ENCODE measurements at regions not wholly inside any gene's neighbourhood (a gene's known extent, or its start where the extent isn't known, plus 50 kb on each side); places are given as distances from the start of the nearest gene placed in this dataset.

GRCh38 chr1:81406292-81406999 lies 394.3 kb upstream of the ADGRL2 start:
- intact Hi-C loops (cut with micrococcal nuclease; ENCODE audit: unreplicated experiment) = no loop called here
- CTCF ChIA-PET = no interaction called here
- no peak overlapping the region for H3K4me3 ChIP-seq (ENCODE audit: low read depth in 2 of 2, low read length in 2 of 2)

GRCh38 chr1:81398041-81398440 lies 402.7 kb upstream of the ADGRL2 start:
- ATAC-seq = no peak
- TF ChIP-seq TCF7L2 (IDR thresholded peaks at IDR 0.05; ENCODE audit: low read depth, low read length) = no peak
- ChIA-PET POLR2A (no interaction called here), CTCF (no interaction called here)
- intact Hi-C loops (cut with micrococcal nuclease; ENCODE audit: unreplicated experiment) = no loop called here
- in situ Hi-C loops (cut with HindIII; ENCODE audit: low pct_unique_long_range_greater_than_20kb, low sequenced_read_pairs) = no loop called here
- no TSS peak for BruUV-seq (replicated peaks)
- no peak overlapping the region for H3K4me3 ChIP-seq (ENCODE audit: low read depth in 2 of 2, low read length in 2 of 2)
- H3K4me1 ChIP-seq (ENCODE audit: control insufficient read depth, insufficient read depth, low read length) = no peaks in the 10 kb centered on the region
- H3K36me3 ChIP-seq (ENCODE audit: control insufficient read depth, insufficient read depth, low read length) = no peaks in the 10 kb centered on the region
- no peaks in the 10 kb centered on the region for H3K9me3 ChIP-seq (ENCODE audit: control insufficient read depth, insufficient read depth, low read depth, low read length)
- DNase-seq (ENCODE audit: low read depth, low spot score) = no peak
- no peaks in the 10 kb centered on the region for H3K27me3 ChIP-seq (ENCODE audit: control insufficient read depth, insufficient read depth, low read length)
- no peak overlapping the region for H3K27ac ChIP-seq (ENCODE audit: low read length)

More at GRCh38 chr1:81406292-81406999, 394.3 kb upstream of the ADGRL2 start:
- in situ Hi-C loops (cut with HindIII; ENCODE audit: low pct_unique_long_range_greater_than_20kb, low sequenced_read_pairs) = no loop called here
- H3K9me3 ChIP-seq (ENCODE audit: control insufficient read depth, insufficient read depth, low read depth, low read length) = no peaks in the 10 kb centered on the region
- POLR2A ChIA-PET = no interaction called here
- ATAC-seq (no peak), DNase-seq (ENCODE audit: low read depth, low spot score) (no peak)
- no TSS peak for BruUV-seq (replicated peaks)
- no peaks in the 10 kb centered on the region for H3K4me1 ChIP-seq (ENCODE audit: control insufficient read depth, insufficient read depth, low read length)
- H3K27ac ChIP-seq (ENCODE audit: low read length) = no peak overlapping the region
- no peaks in the 10 kb centered on the region for H3K27me3 ChIP-seq (ENCODE audit: control insufficient read depth, insufficient read depth, low read length)
- no peaks in the 10 kb centered on the region for H3K36me3 ChIP-seq (ENCODE audit: control insufficient read depth, insufficient read depth, low read length)
- TF ChIP-seq, protein P1, sequence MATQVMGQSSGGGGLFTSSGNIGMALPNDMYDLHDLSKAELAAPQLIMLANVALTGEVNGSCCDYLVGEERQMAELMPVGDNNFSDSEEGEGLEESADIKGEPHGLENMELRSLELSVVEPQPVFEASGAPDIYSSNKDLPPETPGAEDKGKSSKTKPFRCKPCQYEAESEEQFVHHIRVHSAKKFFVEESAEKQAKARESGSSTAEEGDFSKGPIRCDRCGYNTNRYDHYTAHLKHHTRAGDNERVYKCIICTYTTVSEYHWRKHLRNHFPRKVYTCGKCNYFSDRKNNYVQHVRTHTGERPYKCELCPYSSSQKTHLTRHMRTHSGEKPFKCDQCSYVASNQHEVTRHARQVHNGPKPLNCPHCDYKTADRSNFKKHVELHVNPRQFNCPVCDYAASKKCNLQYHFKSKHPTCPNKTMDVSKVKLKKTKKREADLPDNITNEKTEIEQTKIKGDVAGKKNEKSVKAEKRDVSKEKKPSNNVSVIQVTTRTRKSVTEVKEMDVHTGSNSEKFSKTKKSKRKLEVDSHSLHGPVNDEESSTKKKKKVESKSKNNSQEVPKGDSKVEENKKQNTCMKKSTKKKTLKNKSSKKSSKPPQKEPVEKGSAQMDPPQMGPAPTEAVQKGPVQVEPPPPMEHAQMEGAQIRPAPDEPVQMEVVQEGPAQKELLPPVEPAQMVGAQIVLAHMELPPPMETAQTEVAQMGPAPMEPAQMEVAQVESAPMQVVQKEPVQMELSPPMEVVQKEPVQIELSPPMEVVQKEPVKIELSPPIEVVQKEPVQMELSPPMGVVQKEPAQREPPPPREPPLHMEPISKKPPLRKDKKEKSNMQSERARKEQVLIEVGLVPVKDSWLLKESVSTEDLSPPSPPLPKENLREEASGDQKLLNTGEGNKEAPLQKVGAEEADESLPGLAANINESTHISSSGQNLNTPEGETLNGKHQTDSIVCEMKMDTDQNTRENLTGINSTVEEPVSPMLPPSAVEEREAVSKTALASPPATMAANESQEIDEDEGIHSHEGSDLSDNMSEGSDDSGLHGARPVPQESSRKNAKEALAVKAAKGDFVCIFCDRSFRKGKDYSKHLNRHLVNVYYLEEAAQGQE (IDR thresholded peaks at IDR 0.05; ENCODE audit: insufficient read depth in 1 of 2, low read depth in 2 of 2, low read length in 1 of 2) = no peak
- TF ChIP-seq POLR2AphosphoS5 (IDR thresholded peaks at IDR 0.05; ENCODE audit: low read depth, low read length) = no peak
- TF ChIP-seq, protein P2, sequence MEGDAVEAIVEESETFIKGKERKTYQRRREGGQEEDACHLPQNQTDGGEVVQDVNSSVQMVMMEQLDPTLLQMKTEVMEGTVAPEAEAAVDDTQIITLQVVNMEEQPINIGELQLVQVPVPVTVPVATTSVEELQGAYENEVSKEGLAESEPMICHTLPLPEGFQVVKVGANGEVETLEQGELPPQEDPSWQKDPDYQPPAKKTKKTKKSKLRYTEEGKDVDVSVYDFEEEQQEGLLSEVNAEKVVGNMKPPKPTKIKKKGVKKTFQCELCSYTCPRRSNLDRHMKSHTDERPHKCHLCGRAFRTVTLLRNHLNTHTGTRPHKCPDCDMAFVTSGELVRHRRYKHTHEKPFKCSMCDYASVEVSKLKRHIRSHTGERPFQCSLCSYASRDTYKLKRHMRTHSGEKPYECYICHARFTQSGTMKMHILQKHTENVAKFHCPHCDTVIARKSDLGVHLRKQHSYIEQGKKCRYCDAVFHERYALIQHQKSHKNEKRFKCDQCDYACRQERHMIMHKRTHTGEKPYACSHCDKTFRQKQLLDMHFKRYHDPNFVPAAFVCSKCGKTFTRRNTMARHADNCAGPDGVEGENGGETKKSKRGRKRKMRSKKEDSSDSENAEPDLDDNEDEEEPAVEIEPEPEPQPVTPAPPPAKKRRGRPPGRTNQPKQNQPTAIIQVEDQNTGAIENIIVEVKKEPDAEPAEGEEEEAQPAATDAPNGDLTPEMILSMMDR (IDR thresholded peaks at IDR 0.05) = no peak
- no peak for TF ChIP-seq SIN3A (IDR thresholded peaks at IDR 0.05; ENCODE audit: borderline replicate concordance, insufficient read depth, low read depth, low read length)
- no peak for TF ChIP-seq TCF7L2 (IDR thresholded peaks at IDR 0.05; ENCODE audit: low read depth, low read length)

- Histone ChIP-seq H3K9me3 (ENCODE audit: control insufficient read depth, insufficient read depth, low read depth, low read length) (no peaks in the 10 kb centered on the region), H3K27ac (ENCODE audit: low read length) (no peak overlapping the region), H3K27me3 (ENCODE audit: control insufficient read depth, insufficient read depth, low read length) (no peaks in the 10 kb centered on the region), H3K4me1 (ENCODE audit: control insufficient read depth, insufficient read depth, low read length) (no peaks in the 10 kb centered on the region), H3K4me3 (ENCODE audit: low read depth in 2 of 2, low read length in 2 of 2) (no peak overlapping the region), H3K36me3 (ENCODE audit: control insufficient read depth, insufficient read depth, low read length) (no peaks in the 10 kb centered on the region)
- intact Hi-C loops (cut with micrococcal nuclease; ENCODE audit: unreplicated experiment) = no loop called here
- ChIA-PET POLR2A (interaction anchor here (0.7 kb wide), 1 partner anchor 165 kb away, joined by 4 read pairs; no protein-coding TSS in a partner anchor), CTCF (no interaction called here)
- TF ChIP-seq SIN3A (IDR thresholded peaks at IDR 0.05; ENCODE audit: borderline replicate concordance, insufficient read depth, low read depth, low read length) (no peak), TCF7L2 (IDR thresholded peaks at IDR 0.05; ENCODE audit: low read depth, low read length) (no peak)
- TF ChIP-seq, protein P1 (IDR thresholded peaks at IDR 0.05; ENCODE audit: insufficient read depth in 1 of 2, low read depth in 2 of 2, low read length in 1 of 2) = no peak
- ATAC-seq = no peak
- no TSS peak for BruUV-seq (replicated peaks)
- DNase-seq (ENCODE audit: low read depth, low spot score) = no peak
- in situ Hi-C loops (cut with HindIII; ENCODE audit: low pct_unique_long_range_greater_than_20kb, low sequenced_read_pairs) = no loop called here
Observed at GRCh38 chr1:81392526-81393226, 408.1 kb upstream of the ADGRL2 start.

Measured in Panc1 (cell line).